AG04450 (cell line): ENCODE measurements at regions not wholly inside any gene's neighbourhood (a gene's known extent, or its start where the extent isn't known, plus 50 kb on each side); places are given as distances from the start of the nearest gene placed in this dataset.

Source experiments
- CTCF ChIA-PET: fragments of 300-600, 350-600 bp; formaldehyde crosslinking; extraction: SDS; loops from one replicate; lab custom pipeline; 2022; ENCODE audit warnings: antibody characterized with exemption, inconsistent platforms; lab: Charles Lee
- POLR2A ChIA-PET: fragments of 350-600 bp; formaldehyde crosslinking; extraction: SDS; loops from one replicate; lab custom pipeline; 2021; ENCODE audit warnings: antibody characterized with exemption, inconsistent platforms; lab: Yijun Ruan, JAX
- DNase-seq: peaks from one replicate; pipeline ENCODE4 v3.0.0-alpha.2; 2011; ENCODE audit warnings: low read depth, low spot score
- H3K27ac ChIP-seq: one replicate; pipeline ENCODE4 v1.5.1; 2012; ENCODE audit warnings: low read depth, low read length, control low read depth
- H3K27me3 ChIP-seq: one replicate; pipeline ENCODE4 v1.6.0; 2012; ENCODE audit warnings: low read length; ENCODE audit not compliant: control insufficient read depth, insufficient read depth
- H3K4me3 ChIP-seq: 2 replicates; pipeline ENCODE4 v1.5.1; 2011; ENCODE audit warnings: mild to moderate bottlenecking, low read depth, low read length, control low read depth
- H3K9me3 ChIP-seq: 2 replicates; pipeline ENCODE4 v1.5.1; 2012; ENCODE audit warnings: low read length; ENCODE audit not compliant: control insufficient read depth, insufficient read depth
- TF ChIP-seq, protein P1 (sequence below): IDR thresholded peaks from 2 replicates; pipeline ENCODE4 v1.5.1; 2011; ENCODE audit warnings: low read depth, low read length, control low read depth, inconsistent platforms

DNA sequence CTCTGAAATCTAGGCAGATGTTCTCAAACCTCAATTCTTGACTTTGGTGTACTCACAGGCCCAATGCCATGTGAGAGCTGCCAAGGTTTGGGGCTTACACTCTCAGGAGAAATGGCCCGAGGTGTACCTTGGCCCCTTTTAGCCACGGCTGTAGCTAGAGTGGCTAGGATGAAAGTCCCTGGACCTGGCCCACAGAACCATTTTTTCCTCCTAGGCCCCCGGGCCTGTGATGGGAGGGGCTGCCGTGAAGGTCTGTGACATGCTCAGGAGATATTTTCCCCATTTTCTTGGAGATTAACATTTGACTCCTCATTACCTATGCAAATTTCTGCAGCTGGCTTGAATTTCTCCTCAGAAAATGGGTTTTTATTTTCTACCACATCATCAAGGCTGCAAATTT lies 1296.5 kb downstream of the MAT2B start:
- Histone ChIP-seq H3K9me3 (peaks cover 9% of the 10 kb centered on the region; the same call in 1 of the 2 replicates), H3K27ac (no peak overlapping the region), H3K4me3 (no peak overlapping the region), H3K27me3 (no peaks in the 10 kb centered on the region)
- ChIA-PET POLR2A (no interaction called here), CTCF (no interaction called here)
- TF ChIP-seq, protein P1, sequence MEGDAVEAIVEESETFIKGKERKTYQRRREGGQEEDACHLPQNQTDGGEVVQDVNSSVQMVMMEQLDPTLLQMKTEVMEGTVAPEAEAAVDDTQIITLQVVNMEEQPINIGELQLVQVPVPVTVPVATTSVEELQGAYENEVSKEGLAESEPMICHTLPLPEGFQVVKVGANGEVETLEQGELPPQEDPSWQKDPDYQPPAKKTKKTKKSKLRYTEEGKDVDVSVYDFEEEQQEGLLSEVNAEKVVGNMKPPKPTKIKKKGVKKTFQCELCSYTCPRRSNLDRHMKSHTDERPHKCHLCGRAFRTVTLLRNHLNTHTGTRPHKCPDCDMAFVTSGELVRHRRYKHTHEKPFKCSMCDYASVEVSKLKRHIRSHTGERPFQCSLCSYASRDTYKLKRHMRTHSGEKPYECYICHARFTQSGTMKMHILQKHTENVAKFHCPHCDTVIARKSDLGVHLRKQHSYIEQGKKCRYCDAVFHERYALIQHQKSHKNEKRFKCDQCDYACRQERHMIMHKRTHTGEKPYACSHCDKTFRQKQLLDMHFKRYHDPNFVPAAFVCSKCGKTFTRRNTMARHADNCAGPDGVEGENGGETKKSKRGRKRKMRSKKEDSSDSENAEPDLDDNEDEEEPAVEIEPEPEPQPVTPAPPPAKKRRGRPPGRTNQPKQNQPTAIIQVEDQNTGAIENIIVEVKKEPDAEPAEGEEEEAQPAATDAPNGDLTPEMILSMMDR = no peak
- no peak for DNase-seq

DNA sequence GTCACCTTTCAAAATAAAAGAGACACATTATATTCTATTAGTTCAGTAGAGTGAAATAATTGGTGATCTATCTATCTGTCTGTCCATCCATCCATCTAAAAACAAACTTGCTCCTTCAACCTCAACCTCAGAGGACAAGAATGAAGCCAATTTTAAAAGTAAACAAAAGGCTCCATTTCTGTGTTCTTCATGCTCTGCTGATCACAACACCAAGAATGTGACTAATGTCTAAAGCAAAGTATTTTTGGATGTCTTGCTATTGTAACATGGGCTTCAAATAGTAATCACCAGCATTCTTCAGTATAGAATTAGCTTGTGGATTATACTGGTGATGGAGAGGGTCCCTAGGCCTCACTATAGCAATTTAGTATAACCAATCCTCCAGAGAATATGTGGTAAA lies 1304.4 kb downstream of the MAT2B start:
- CTCF ChIA-PET = no interaction called here
- Histone ChIP-seq H3K4me3 (no peak overlapping the region), H3K27ac (no peak overlapping the region), H3K27me3 (no peaks in the 10 kb centered on the region), H3K9me3 (no peaks in the 10 kb centered on the region; the same call in 1 of the 2 replicates)
- DNase-seq = no peak
- POLR2A ChIA-PET = no interaction called here
- TF ChIP-seq, protein P1 = no peak

DNA sequence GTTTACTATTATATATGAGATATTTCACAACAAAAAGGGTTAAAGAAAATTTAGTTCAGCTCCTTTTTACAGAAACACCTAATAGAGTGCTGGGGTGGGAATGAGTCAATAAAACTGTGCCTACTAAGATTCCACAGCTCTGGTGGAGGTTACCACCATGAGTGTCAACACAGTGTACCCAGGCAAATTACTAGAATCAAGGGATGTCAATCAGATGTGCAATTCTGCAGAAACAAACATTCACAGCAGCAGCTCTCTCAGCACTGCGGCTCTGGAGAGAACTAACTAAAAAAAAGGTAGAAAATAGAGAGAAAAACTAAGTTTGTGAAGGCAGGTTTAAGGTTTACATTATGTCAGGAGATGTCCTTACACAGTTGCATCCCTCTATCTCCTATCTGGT lies 1313.0 kb downstream of the MAT2B start:
- Histone ChIP-seq H3K27me3 (no peaks in the 10 kb centered on the region), H3K27ac (no peak overlapping the region), H3K4me3 (no peak overlapping the region), H3K9me3 (no peaks in the 10 kb centered on the region; the same call in 1 of the 2 replicates)
- TF ChIP-seq, protein P1 = no peak
- CTCF ChIA-PET = no interaction called here
- no peak for DNase-seq
- POLR2A ChIA-PET = no interaction called here

DNA sequence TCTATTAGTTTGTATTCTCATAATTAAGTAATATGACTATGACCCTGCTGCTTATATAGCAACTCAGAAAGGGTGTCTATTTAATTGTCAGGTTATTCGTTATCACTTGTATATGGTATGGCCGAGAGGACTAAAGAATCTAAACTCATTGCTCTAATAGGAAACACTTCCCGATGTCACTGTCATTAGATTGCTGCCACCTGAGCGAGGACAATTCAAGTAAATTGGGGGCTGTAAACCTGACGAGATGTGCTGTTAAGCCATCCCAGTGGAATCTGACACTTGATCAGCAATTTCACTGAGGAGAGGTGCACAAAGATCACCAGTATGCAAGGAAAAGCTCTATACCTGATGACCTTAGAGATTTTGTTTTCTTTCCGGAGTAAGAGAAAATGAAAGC lies 1319.3 kb downstream of the MAT2B start:
- no peaks in the 10 kb centered on the region for H3K9me3 ChIP-seq
- ChIA-PET POLR2A (no interaction called here), CTCF (no interaction called here)
- no peak overlapping the region for H3K4me3 ChIP-seq
- TF ChIP-seq, protein P1 = no peak
- H3K27me3 ChIP-seq = no peaks in the 10 kb centered on the region
- DNase-seq = no peak
- H3K27ac ChIP-seq = no peak overlapping the region

DNA sequence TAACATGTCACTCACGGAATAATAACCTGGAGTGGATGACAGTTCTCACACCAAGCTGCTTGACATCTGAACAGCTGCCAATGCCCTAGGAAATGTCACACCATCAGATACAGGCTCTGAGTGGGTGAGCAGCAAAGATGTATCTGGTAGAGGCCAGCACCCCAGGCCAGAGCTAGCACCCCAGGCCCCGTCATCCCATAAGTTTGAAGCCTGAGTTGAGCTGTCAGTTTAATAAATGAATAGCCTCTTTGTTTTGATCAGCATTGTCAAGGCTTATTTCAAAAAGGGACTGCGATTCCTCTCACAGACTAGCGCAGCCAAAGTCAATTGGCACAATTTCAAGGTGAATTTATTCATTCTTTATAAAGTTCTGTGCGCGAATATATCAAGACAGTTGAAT lies 1327.1 kb downstream of the MAT2B start:
- Histone ChIP-seq H3K9me3 (no peaks in the 10 kb centered on the region; the same call in 1 of the 2 replicates), H3K27me3 (no peaks in the 10 kb centered on the region), H3K4me3 (no peak overlapping the region), H3K27ac (no peak overlapping the region)
- TF ChIP-seq, protein P1 = no peak
- CTCF ChIA-PET = no interaction called here
- no peak for DNase-seq
- POLR2A ChIA-PET = no interaction called here
